CD4-positive, CD25-positive, alpha-beta regulatory T cell (primary cell): ENCODE measurements at regions not wholly inside any gene's neighbourhood (a gene's known extent, or its start where the extent isn't known, plus 50 kb on each side); places are given as distances from the start of the nearest gene placed in this dataset.

ENCODE experiments used
- ATAC-seq, 2 donors: fragments of 150-1000 bp; cut with Tn5 transposase; one replicate each; pipeline ENCODE4 v1.10.0; 2021; ENCODE audit warnings: low read depth in 2 of 2, moderate number of reproducible peaks in 2 of 2, moderate library complexity in 1 of 2
- DNase-seq, 3 donors: peaks; one replicate each; pipeline versions ENCODE4 v3.0.0 to v3.0.0-alpha.2; 2012 to 2022; ENCODE audit warnings: mixed read lengths in 1 of 3
- H3K27ac ChIP-seq: one replicate; pipeline ENCODE4 v1.7.0; 2013; ENCODE audit warnings: mild to moderate bottlenecking, low read length; ENCODE audit not compliant: insufficient read depth, poor library complexity, severe bottlenecking
- H3K27me3 ChIP-seq: one replicate; pipeline ENCODE4 v1.7.0; 2013; ENCODE audit warnings: low read length; ENCODE audit not compliant: control insufficient read depth, insufficient read depth
- H3K36me3 ChIP-seq: one replicate; pipeline ENCODE4 v1.7.0; 2013; ENCODE audit warnings: mild to moderate bottlenecking, low read length, moderate library complexity; ENCODE audit not compliant: control insufficient read depth, insufficient read depth
- H3K4me1 ChIP-seq: 2 replicates; pipeline ENCODE4 v1.7.0; 2013; ENCODE audit warnings: mild to moderate bottlenecking, low read length; ENCODE audit not compliant: insufficient read depth, control insufficient read depth, poor library complexity, severe bottlenecking
- H3K4me3 ChIP-seq: one replicate; pipeline ENCODE4 v1.7.0; 2013; ENCODE audit warnings: low read depth, mild to moderate bottlenecking, low read length, moderate library complexity
- H3K9me3 ChIP-seq, 2 experiments: 1 replicate in 1 of 2; 2 replicates in 1 of 2; pipeline ENCODE4 v1.7.0; 2013; ENCODE audit warnings: low read length in 2 of 2, mild to moderate bottlenecking in 1 of 2, moderate library complexity in 1 of 2; ENCODE audit not compliant: control insufficient read depth in 2 of 2
- H3K27ac Mint-ChIP-seq, 3 donors: one replicate each; pipeline ENCODE4 v1.8.0; 2020 to 2022; ENCODE audit warnings: mild to moderate bottlenecking in 3 of 3, mixed read lengths in 3 of 3, moderate library complexity in 2 of 3
- H3K27me3 Mint-ChIP-seq: one replicate; pipeline ENCODE4 v1.8.0; 2022; ENCODE audit warnings: mild to moderate bottlenecking, mixed read lengths
- H3K36me3 Mint-ChIP-seq: one replicate; pipeline ENCODE4 v1.8.0; 2020; ENCODE audit warnings: mixed read lengths
- H3K4me1 Mint-ChIP-seq, 4 donors: one replicate each; pipeline ENCODE4 v1.8.0; 2020 to 2022; ENCODE audit warnings: mixed read lengths in 4 of 4, mild to moderate bottlenecking in 1 of 4
- H3K4me3 Mint-ChIP-seq, 4 donors: one replicate each; pipeline ENCODE4 v1.8.0; 2020 to 2022; ENCODE audit warnings: mild to moderate bottlenecking in 4 of 4, mixed read lengths in 4 of 4, moderate library complexity in 3 of 4
- H3K9me3 Mint-ChIP-seq, 7 donors: one replicate each; pipeline ENCODE4 v1.8.0; 2020 to 2022; ENCODE audit warnings: mixed read lengths in 7 of 7, mild to moderate bottlenecking in 3 of 7, moderate library complexity in 2 of 7

DNA sequence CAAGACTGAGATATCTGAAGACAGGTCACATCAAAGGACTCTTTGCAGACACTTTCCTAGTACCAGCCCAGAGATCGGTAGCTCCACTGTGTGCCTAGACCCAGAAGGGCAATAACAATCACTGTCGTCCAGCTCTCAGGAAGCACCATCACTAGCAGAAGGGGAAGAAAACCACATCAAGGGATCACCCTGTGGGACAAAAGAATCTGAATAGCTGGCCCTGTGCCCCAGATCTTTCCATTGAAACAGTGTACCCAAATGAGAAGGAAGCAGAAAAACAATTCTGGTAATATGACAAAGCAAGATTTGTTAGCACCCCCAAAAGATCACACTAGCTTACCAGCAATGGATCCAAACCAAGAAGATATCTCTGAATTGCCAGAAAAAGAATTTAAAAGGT, 404.4 kb upstream of the NECTIN3 start:
- Histone ChIP-seq H3K4me1 (no peaks in the 10 kb centered on the region), H3K27me3 (no peaks in the 10 kb centered on the region), H3K36me3 (no peaks in the 10 kb centered on the region), H3K27ac (no peak overlapping the region), H3K9me3 (peaks cover 0 to 3% of the 10 kb centered on the region in 2 experiments), H3K4me3 (no peak overlapping the region)
- Mint-ChIP-seq H3K27me3 (no peaks in the 10 kb centered on the region), H3K36me3 (no peaks in the 10 kb centered on the region), H3K4me3 (no peak overlapping the region), H3K9me3 (peaks cover 3 to 11% (median 9%) of the 10 kb centered on the region in 7 donors), H3K4me1 (peaks cover 0 to 4% (median 0%) of the 10 kb centered on the region in 4 donors), H3K27ac (no peak overlapping the region)
- no peak for DNase-seq
- no peak for ATAC-seq

DNA sequence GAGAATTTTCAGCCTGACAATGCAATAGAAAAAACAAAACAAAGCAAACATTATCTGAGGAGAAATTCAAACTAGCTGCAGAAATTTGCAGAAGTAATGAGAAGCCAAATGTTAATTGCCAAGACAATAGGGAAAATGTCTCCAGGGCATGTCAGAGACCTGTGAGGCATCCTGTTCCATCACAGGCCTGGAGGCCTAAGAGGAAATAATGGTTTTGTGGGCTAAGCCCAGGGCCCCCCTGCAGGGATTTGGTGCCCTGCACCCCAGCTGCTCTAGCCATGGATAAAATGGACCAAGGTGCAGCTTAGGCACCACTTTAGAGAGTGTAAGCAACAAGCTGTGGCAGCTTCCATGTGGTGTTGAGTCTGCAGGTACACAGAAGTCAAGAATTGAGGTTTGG, 401.2 kb upstream of the NECTIN3 start:
- ATAC-seq (no peak), DNase-seq (no peak)
- no peak overlapping the region for H3K27ac Mint-ChIP-seq
- H3K9me3 Mint-ChIP-seq = peaks cover 3 to 12% (median 11%) of the 10 kb centered on the region in 7 donors
- Histone ChIP-seq H3K4me1 (no peaks in the 10 kb centered on the region), H3K27me3 (no peaks in the 10 kb centered on the region), H3K27ac (no peak overlapping the region), H3K9me3 (peaks cover 0 to 3% of the 10 kb centered on the region in 2 experiments), H3K4me3 (no peak overlapping the region), H3K36me3 (no peaks in the 10 kb centered on the region)
- no peak overlapping the region for H3K4me3 Mint-ChIP-seq
- H3K36me3 Mint-ChIP-seq = no peaks in the 10 kb centered on the region
- H3K27me3 Mint-ChIP-seq = no peaks in the 10 kb centered on the region
- peaks cover 0 to 2% (median 0%) of the 10 kb centered on the region in 4 donors for H3K4me1 Mint-ChIP-seq

GRCh38 chr3:110677506-110677905, 394.1 kb upstream of the NECTIN3 start:
- no peaks in the 10 kb centered on the region for H3K27me3 ChIP-seq
- H3K4me3 ChIP-seq = no peak overlapping the region
- peaks cover 0 to 6% (median 2%) of the 10 kb centered on the region in 7 donors for H3K9me3 Mint-ChIP-seq
- H3K4me1 ChIP-seq = no peaks in the 10 kb centered on the region
- no peak for DNase-seq
- H3K27ac Mint-ChIP-seq = no peak overlapping the region
- H3K36me3 Mint-ChIP-seq = no peaks in the 10 kb centered on the region
- H3K4me1 Mint-ChIP-seq = no peaks in the 10 kb centered on the region
- H3K4me3 Mint-ChIP-seq = no peak overlapping the region
- H3K9me3 ChIP-seq = no peaks in the 10 kb centered on the region
- no peak for ATAC-seq
- H3K27ac ChIP-seq = no peak overlapping the region
- H3K36me3 ChIP-seq = no peaks in the 10 kb centered on the region
- H3K27me3 Mint-ChIP-seq = peaks cover 4% of the 10 kb centered on the region

- no peak for ATAC-seq
- no peak for DNase-seq
- H3K27me3 Mint-ChIP-seq = peaks cover 4% of the 10 kb centered on the region
- H3K36me3 ChIP-seq = no peaks in the 10 kb centered on the region
- no peak overlapping the region for H3K27ac Mint-ChIP-seq
- no peaks in the 10 kb centered on the region for H3K9me3 ChIP-seq
- no peak overlapping the region for H3K4me3 Mint-ChIP-seq
- H3K4me1 ChIP-seq = no peaks in the 10 kb centered on the region
- peaks cover 0 to 6% (median 0%) of the 10 kb centered on the region in 7 donors for H3K9me3 Mint-ChIP-seq
- no peak overlapping the region for H3K27ac ChIP-seq
- no peaks in the 10 kb centered on the region for H3K27me3 ChIP-seq
- H3K36me3 Mint-ChIP-seq = no peaks in the 10 kb centered on the region
- H3K4me1 Mint-ChIP-seq = no peaks in the 10 kb centered on the region
- no peak overlapping the region for H3K4me3 ChIP-seq
Measured at GRCh38 chr3:110679285-110679684, 392.3 kb upstream of the NECTIN3 start.

DNA sequence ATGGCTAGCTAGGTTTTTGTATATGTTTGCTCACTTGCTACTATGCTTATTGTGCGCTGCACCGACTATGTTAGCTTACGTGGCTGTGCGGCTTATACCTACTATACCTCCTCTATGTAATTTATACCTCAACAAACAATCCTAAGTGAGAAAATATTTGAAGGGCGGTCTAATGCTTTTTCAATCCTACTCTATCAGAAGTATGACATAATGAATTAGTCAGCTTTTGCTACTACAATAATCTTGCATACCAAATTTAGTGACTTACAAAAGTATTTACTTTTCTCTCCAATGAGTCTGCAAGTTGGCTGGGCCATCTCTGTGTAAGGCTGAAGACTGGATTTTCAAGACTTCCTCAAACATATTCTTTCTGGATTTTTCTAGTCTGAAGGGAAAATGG, 391.2 kb upstream of the NECTIN3 start:
- ATAC-seq (no peak), DNase-seq (no peak)
- no peak overlapping the region for H3K27ac Mint-ChIP-seq
- H3K4me3 Mint-ChIP-seq = no peak overlapping the region
- H3K27me3 Mint-ChIP-seq = peaks cover 4% of the 10 kb centered on the region
- no peaks in the 10 kb centered on the region for H3K27me3 ChIP-seq
- H3K36me3 Mint-ChIP-seq = no peaks in the 10 kb centered on the region
- no peaks in the 10 kb centered on the region for H3K36me3 ChIP-seq
- H3K9me3 Mint-ChIP-seq = peaks cover 0 to 6% (median 0%) of the 10 kb centered on the region in 7 donors
- no peaks in the 10 kb centered on the region for H3K9me3 ChIP-seq
- no peaks in the 10 kb centered on the region for H3K4me1 Mint-ChIP-seq
- no peak overlapping the region for H3K27ac ChIP-seq
- H3K4me1 ChIP-seq = no peaks in the 10 kb centered on the region
- no peak overlapping the region for H3K4me3 ChIP-seq

GRCh38 chr3:110684466-110684865, 387.1 kb upstream of the NECTIN3 start:
- no peak overlapping the region for H3K27ac ChIP-seq
- peaks cover 4% of the 10 kb centered on the region for H3K27me3 Mint-ChIP-seq
- H3K4me1 ChIP-seq = no peaks in the 10 kb centered on the region
- ATAC-seq (no peak), DNase-seq (no peak)
- H3K4me1 Mint-ChIP-seq = no peaks in the 10 kb centered on the region
- H3K9me3 ChIP-seq = no peaks in the 10 kb centered on the region
- H3K9me3 Mint-ChIP-seq = peaks cover 0 to 3% (median 0%) of the 10 kb centered on the region in 7 donors
- no peaks in the 10 kb centered on the region for H3K36me3 ChIP-seq
- H3K36me3 Mint-ChIP-seq = no peaks in the 10 kb centered on the region
- H3K27ac Mint-ChIP-seq = no peak overlapping the region
- no peak overlapping the region for H3K4me3 ChIP-seq
- H3K27me3 ChIP-seq = no peaks in the 10 kb centered on the region
- no peak overlapping the region for H3K4me3 Mint-ChIP-seq

GRCh38 chr3:110685630-110686029, 386.0 kb upstream of the NECTIN3 start:
- H3K27me3 Mint-ChIP-seq = peaks cover 4% of the 10 kb centered on the region
- no peaks in the 10 kb centered on the region for H3K4me1 Mint-ChIP-seq
- no peak overlapping the region for H3K27ac Mint-ChIP-seq
- no peaks in the 10 kb centered on the region for H3K9me3 ChIP-seq
- no peak overlapping the region for H3K27ac ChIP-seq
- H3K4me3 Mint-ChIP-seq = no peak overlapping the region
- ATAC-seq (no peak), DNase-seq (no peak)
- no peaks in the 10 kb centered on the region for H3K4me1 ChIP-seq
- H3K9me3 Mint-ChIP-seq = peaks cover 0 to 3% (median 0%) of the 10 kb centered on the region in 7 donors
- no peak overlapping the region for H3K4me3 ChIP-seq
- no peaks in the 10 kb centered on the region for H3K36me3 Mint-ChIP-seq
- H3K27me3 ChIP-seq = no peaks in the 10 kb centered on the region
- H3K36me3 ChIP-seq = no peaks in the 10 kb centered on the region

GRCh38 chr3:110686701-110687100, 384.9 kb upstream of the NECTIN3 start:
- no peaks in the 10 kb centered on the region for H3K36me3 Mint-ChIP-seq
- Histone ChIP-seq H3K27me3 (no peaks in the 10 kb centered on the region), H3K36me3 (no peaks in the 10 kb centered on the region), H3K4me3 (no peak overlapping the region), H3K9me3 (no peaks in the 10 kb centered on the region), H3K4me1 (no peaks in the 10 kb centered on the region), H3K27ac (no peak overlapping the region)
- ATAC-seq (no peak), DNase-seq (no peak)
- no peak overlapping the region for H3K4me3 Mint-ChIP-seq
- H3K27me3 Mint-ChIP-seq = peaks cover 2% of the 10 kb centered on the region
- no peaks in the 10 kb centered on the region for H3K4me1 Mint-ChIP-seq
- no peak overlapping the region for H3K27ac Mint-ChIP-seq
- H3K9me3 Mint-ChIP-seq = peaks cover 0 to 3% (median 0%) of the 10 kb centered on the region in 7 donors
